Liver (tissue), 3 donors: ENCODE measurements at regions not wholly inside any gene's neighbourhood (a gene's known extent, or its start where the extent isn't known, plus 50 kb on each side); places are given as distances from the start of the nearest gene placed in this dataset.

Experiments
- RAD21 ChIP-seq, 2 donors: IDR thresholded peaks; 2 replicates each; pipeline ENCODE4 v1.6.1; 2016; ENCODE audit warnings: antibody characterized with exemption in 2 of 2, mild to moderate bottlenecking in 2 of 2
- REST ChIP-seq: IDR thresholded peaks from 2 replicates; pipeline ENCODE4 v1.6.1; 2016; ENCODE audit warnings: antibody characterized with exemption, mild to moderate bottlenecking
- SP1 ChIP-seq: IDR thresholded peaks from 2 replicates; pipeline ENCODE4 v1.6.1; 2018; ENCODE audit warnings: antibody characterized with exemption, mild to moderate bottlenecking
- TAF1 ChIP-seq: conservative IDR thresholded peaks from 2 replicates; pipeline ENCODE4 v1.6.1; 2016; ENCODE audit warnings: antibody characterized with exemption, mild to moderate bottlenecking
- YY1 ChIP-seq: IDR thresholded peaks from 2 replicates; pipeline ENCODE4 v1.6.1; 2016; ENCODE audit warnings: antibody characterized with exemption, mild to moderate bottlenecking
- TF ChIP-seq, protein P1 (sequence below): fragments of 150-350 bp; IDR thresholded peaks from 2 replicates; pipeline ENCODE4 v1.5.1; 2017; ENCODE audit warnings: improper control_type of control experiment, low read depth, low read length; ENCODE audit not compliant: missing input control
- donor health status: healthy.
- donor health status: healthy.

DNA sequence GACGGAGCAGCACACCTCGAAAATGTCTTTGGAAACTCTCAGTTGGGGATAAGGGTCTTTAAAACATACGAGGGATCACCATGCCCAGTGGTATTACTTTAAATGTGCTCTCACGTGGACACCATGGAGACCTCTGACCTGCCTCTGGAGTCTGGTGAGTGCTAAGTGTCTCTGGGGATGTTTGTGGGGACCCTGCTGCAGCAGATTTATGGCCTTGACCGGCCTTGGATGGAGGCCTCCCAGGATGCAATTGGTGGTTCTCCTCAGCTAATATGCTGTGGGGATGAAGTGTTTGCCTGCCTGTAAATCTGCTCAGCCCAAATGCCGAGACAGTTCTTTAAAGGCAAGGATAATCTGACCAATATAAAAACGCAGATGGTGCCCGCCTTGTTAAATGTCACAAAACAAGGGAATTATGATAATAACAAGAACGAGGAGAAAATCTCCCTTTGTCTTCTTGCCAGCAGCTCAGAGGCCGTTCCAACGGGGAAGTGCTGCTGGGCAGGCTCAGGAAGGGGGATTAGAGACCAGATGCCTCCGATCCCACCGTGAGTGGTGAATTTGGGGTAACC, 154.4 kb downstream of the ABCC12 start:
- TF ChIP-seq, protein P1, sequence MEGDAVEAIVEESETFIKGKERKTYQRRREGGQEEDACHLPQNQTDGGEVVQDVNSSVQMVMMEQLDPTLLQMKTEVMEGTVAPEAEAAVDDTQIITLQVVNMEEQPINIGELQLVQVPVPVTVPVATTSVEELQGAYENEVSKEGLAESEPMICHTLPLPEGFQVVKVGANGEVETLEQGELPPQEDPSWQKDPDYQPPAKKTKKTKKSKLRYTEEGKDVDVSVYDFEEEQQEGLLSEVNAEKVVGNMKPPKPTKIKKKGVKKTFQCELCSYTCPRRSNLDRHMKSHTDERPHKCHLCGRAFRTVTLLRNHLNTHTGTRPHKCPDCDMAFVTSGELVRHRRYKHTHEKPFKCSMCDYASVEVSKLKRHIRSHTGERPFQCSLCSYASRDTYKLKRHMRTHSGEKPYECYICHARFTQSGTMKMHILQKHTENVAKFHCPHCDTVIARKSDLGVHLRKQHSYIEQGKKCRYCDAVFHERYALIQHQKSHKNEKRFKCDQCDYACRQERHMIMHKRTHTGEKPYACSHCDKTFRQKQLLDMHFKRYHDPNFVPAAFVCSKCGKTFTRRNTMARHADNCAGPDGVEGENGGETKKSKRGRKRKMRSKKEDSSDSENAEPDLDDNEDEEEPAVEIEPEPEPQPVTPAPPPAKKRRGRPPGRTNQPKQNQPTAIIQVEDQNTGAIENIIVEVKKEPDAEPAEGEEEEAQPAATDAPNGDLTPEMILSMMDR, result no peak
- TF ChIP-seq RAD21 (IDR thresholded peaks at IDR 0.05) (no peak), REST (no peak), TAF1 (no peak), YY1 (no peak), SP1 (no peak)
